Cardiac muscle cell (in vitro differentiated cells and primary cell): ENCODE measurements at regions not wholly inside any gene's neighbourhood (a gene's known extent, or its start where the extent isn't known, plus 50 kb on each side); places are given as distances from the start of the nearest gene placed in this dataset.

ENCODE experiments used
- DNase-seq, 2 donors: peaks; one replicate each; pipeline versions ENCODE4 v3.0.0 to v3.0.0-alpha.2; 2010 to 2017; ENCODE audit warnings: low read depth in 1 of 2, low spot score in 1 of 2
- H3K27ac ChIP-seq: fragments of 200-600 bp; sonication (generic); 2 replicates; pipeline ENCODE4 v1.5.1; 2016
- H3K27me3 ChIP-seq: fragments of 200-600 bp; sonication (generic); 2 replicates; pipeline ENCODE4 v1.6.0; 2016; ENCODE audit warnings: control low read depth
- H3K36me3 ChIP-seq: fragments of 200-600 bp; sonication (generic); 2 replicates; pipeline ENCODE4 v1.5.1; 2016; ENCODE audit warnings: control low read depth
- H3K4me1 ChIP-seq: fragments of 200-600 bp; sonication (generic); 2 replicates; pipeline ENCODE4 v1.8.1; 2017; ENCODE audit warnings: low read depth, mild to moderate bottlenecking, mixed run types
- H3K4me3 ChIP-seq: fragments of 200-600 bp; sonication (generic); 2 replicates; pipeline ENCODE4 v1.5.1; 2016; ENCODE audit warnings: mild to moderate bottlenecking
- H3K9me3 ChIP-seq: fragments of 200-600 bp; sonication (generic); 2 replicates; pipeline ENCODE4 v1.5.1; 2017; ENCODE audit warnings: low read depth, mild to moderate bottlenecking, control low read depth
- TF ChIP-seq, protein P1 (sequence below): IDR thresholded peaks from 2 replicates; pipeline ENCODE4 v1.5.1; 2012; ENCODE audit warnings: low read depth, mild to moderate bottlenecking, low read length

GRCh38 chr1:117270679-117271078 lies 60.0 kb upstream of the VTCN1 start:
- H3K4me3 ChIP-seq = no peak overlapping the region
- H3K27me3 ChIP-seq = no peaks in the 10 kb centered on the region
- peaks cover 26% of the 10 kb centered on the region for H3K4me1 ChIP-seq
- no peaks in the 10 kb centered on the region for H3K9me3 ChIP-seq
- TF ChIP-seq, protein P1, sequence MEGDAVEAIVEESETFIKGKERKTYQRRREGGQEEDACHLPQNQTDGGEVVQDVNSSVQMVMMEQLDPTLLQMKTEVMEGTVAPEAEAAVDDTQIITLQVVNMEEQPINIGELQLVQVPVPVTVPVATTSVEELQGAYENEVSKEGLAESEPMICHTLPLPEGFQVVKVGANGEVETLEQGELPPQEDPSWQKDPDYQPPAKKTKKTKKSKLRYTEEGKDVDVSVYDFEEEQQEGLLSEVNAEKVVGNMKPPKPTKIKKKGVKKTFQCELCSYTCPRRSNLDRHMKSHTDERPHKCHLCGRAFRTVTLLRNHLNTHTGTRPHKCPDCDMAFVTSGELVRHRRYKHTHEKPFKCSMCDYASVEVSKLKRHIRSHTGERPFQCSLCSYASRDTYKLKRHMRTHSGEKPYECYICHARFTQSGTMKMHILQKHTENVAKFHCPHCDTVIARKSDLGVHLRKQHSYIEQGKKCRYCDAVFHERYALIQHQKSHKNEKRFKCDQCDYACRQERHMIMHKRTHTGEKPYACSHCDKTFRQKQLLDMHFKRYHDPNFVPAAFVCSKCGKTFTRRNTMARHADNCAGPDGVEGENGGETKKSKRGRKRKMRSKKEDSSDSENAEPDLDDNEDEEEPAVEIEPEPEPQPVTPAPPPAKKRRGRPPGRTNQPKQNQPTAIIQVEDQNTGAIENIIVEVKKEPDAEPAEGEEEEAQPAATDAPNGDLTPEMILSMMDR = no peak
- H3K36me3 ChIP-seq = no peaks in the 10 kb centered on the region
- no peak for DNase-seq
- no peak overlapping the region for H3K27ac ChIP-seq

- H3K4me3 ChIP-seq = no peak overlapping the region
- TF ChIP-seq, protein P1 = no peak
- no peaks in the 10 kb centered on the region for H3K36me3 ChIP-seq
- peak in 1 of 2 donors; percentile 53 for DNase-seq
- peaks cover 26% of the 10 kb centered on the region for H3K4me1 ChIP-seq
- H3K9me3 ChIP-seq = no peaks in the 10 kb centered on the region
- H3K27ac ChIP-seq = peak overlapping the region; percentile 79
- H3K27me3 ChIP-seq = no peaks in the 10 kb centered on the region
Observed at GRCh38 chr1:117268535-117269455, 58.1 kb upstream of the VTCN1 start.

GRCh38 chr1:117267232-117267774 lies 56.6 kb upstream of the VTCN1 start:
- DNase-seq = no peak
- no peak overlapping the region for H3K27ac ChIP-seq
- no peaks in the 10 kb centered on the region for H3K27me3 ChIP-seq
- TF ChIP-seq, protein P1 = no peak
- peaks cover 26% of the 10 kb centered on the region for H3K4me1 ChIP-seq
- no peaks in the 10 kb centered on the region for H3K36me3 ChIP-seq
- H3K9me3 ChIP-seq = no peaks in the 10 kb centered on the region
- no peak overlapping the region for H3K4me3 ChIP-seq

DNA sequence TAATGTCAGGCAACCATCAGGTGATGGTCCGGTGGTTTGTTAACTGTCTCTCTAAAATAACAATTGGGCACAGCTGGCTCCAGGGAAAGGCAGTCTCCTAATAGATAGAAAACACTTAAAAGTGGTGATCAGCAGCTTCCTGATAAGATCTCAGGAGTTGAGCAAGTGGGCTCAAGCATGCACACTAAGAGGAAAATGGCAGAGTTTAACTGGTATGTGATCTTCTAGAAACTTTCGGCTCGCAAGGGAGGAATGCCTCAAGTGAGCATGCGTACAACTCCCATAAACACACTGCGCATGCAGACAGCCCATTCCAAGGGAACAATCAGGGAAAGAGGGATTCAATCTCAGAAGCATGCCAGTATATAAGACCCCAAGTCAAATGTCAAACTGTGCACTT lies 52.2 kb upstream of the VTCN1 start:
- Histone ChIP-seq H3K27me3 (no peaks in the 10 kb centered on the region), H3K36me3 (no peaks in the 10 kb centered on the region)

DNA sequence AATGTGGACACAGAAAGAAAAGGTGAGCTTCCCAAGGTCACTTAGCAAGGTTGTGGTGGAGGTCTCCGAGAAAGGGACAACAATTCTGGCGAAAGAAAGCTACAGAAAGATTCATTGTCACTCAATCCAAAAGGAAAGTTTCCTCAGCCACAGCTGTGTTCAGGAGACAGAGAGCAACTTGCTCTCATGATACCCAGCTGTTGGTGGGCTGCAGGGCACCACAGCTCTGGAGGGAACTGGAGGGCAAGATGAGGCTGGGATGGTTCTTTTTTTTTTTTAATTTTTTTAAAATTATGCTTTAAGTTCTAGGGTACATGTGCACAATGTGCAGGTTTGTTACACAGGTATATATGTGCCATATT lies 50.7 kb upstream of the VTCN1 start:
- H3K36me3 ChIP-seq = no peaks in the 10 kb centered on the region
- H3K27me3 ChIP-seq = no peaks in the 10 kb centered on the region
- H3K4me3 ChIP-seq = no peak overlapping the region
- no peak for DNase-seq
- no peaks in the 10 kb centered on the region for H3K9me3 ChIP-seq
- no peaks in the 10 kb centered on the region for H3K4me1 ChIP-seq
- no peak overlapping the region for H3K27ac ChIP-seq
- TF ChIP-seq, protein P1 = no peak

More for the DNA sequence above, 52.2 kb upstream of the VTCN1 start:
- Histone ChIP-seq H3K4me1 (peaks cover 14% of the 10 kb centered on the region), H3K9me3 (no peaks in the 10 kb centered on the region), H3K27ac (no peak overlapping the region), H3K4me3 (no peak overlapping the region)
- TF ChIP-seq, protein P1 = no peak
- DNase-seq = no peak
